ENCODE measurements at regions not wholly inside any gene's neighbourhood (a gene's known extent, or its start where the extent isn't known, plus 50 kb on each side); places are given as distances from the start of the nearest gene placed in this dataset.
"Not testable (repeated sequence)": the region's sequence is repeated elsewhere in the genome, so short reads cannot be mapped to it uniquely, and the experiment has no call there.

DNA sequence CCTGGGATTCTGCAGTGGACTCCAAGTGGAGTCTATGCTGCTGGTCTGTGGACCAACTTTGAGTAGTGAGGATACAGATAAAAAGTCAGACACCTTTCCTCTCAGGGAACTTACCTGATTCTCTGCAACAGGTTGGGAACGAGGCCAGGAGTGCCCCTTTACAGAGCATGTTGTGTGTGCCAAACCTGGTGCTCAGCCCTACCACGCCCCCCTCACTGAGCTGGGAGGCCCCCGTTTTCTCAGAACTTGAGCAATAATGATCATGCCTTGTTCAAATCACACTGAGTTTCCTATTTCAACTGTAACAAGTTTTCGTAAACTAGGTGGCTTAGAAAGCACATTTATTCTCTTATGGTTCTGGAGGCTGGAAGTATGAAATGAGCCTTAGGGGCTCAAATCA lies 182.0 kb downstream of the COPRS start:
- Mint-ChIP-seq H3K27me3 (peaks cover 17 to 52% (median 33%) of the 10 kb centered on the region in 5 donors), H3K36me3 (peaks cover 0 to 6% (median 0%) of the 10 kb centered on the region in 5 donors), H3K4me3 (no peak overlapping the region), H3K9me3 (peaks cover 0 to 5% (median 0%) of the 10 kb centered on the region in 11 donors), H3K4me1 (peaks cover 0 to 8% (median 0%) of the 10 kb centered on the region in 7 donors), H3K27ac (no peak overlapping the region)
- H3K27me3 ChIP-seq (ENCODE audit: control insufficient read depth in 2 of 2, insufficient read depth in 2 of 2, low read length in 2 of 2) = peaks cover 0 to 4% of the 10 kb centered on the region in 2 donors
- H3K4me3 ChIP-seq (ENCODE audit: low read length) = no peak overlapping the region
- H3K4me1 ChIP-seq (ENCODE audit: control insufficient read depth in 2 of 2, insufficient read depth in 2 of 2, low read length in 2 of 2) = no peaks in the 10 kb centered on the region
- DNase-seq (no peak), ATAC-seq (no peak)
- CTCF ChIA-PET = no interaction called here
- H3K9me3 ChIP-seq (ENCODE audit: control insufficient read depth in 2 of 3, low read length in 3 of 3) = no peaks in the 10 kb centered on the region
- H3K27ac ChIP-seq (ENCODE audit: low read depth, low read length) = no peak overlapping the region
- no peaks in the 10 kb centered on the region for H3K36me3 ChIP-seq (ENCODE audit: control insufficient read depth in 2 of 3, insufficient read depth in 3 of 3, low read length in 3 of 3)
- intact Hi-C loops (cut with micrococcal nuclease) = no loop called here
- POLR2A ChIA-PET = no interaction called here

DNA sequence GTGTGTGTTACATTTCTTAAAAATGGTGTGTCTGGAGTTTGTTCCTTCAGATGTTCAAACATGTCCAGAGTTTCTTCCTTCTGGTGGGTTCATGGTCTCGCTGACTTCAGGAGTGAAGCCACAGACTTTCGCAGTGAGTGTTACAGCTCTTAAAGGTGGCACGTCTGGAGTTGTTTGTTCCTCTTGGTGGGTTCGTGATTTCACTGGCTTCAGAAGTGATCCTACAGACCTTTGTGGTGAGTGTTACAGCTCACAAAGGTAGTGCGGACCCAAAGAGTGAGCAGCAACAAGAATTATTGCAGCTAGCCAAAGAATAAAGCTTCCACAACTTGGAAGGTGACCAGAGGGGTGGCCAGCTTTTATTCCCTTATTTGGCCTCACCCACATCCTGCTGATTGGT lies 183.7 kb downstream of the COPRS start:
- DNase-seq; H3K36me3 Mint-ChIP-seq; CTCF ChIA-PET; H3K36me3 ChIP-seq (ENCODE audit: control insufficient read depth in 2 of 3, insufficient read depth in 3 of 3, low read length in 3 of 3); H3K4me1 ChIP-seq (ENCODE audit: control insufficient read depth in 2 of 2, insufficient read depth in 2 of 2, low read length in 2 of 2); H3K9me3 Mint-ChIP-seq; intact Hi-C loops (cut with micrococcal nuclease); POLR2A ChIA-PET; H3K9me3 ChIP-seq (ENCODE audit: control insufficient read depth in 2 of 3, low read length in 3 of 3); H3K4me3 ChIP-seq (ENCODE audit: low read length); ATAC-seq; H3K27ac Mint-ChIP-seq; H3K4me3 Mint-ChIP-seq; H3K27me3 ChIP-seq (ENCODE audit: control insufficient read depth in 2 of 2, insufficient read depth in 2 of 2, low read length in 2 of 2); H3K27ac ChIP-seq (ENCODE audit: low read depth, low read length): not testable (repeated sequence)
- H3K27me3 Mint-ChIP-seq = peaks cover 16 to 59% (median 39%) of the 10 kb centered on the region in 5 donors
- peaks cover 0 to 11% (median 0%) of the 10 kb centered on the region in 7 donors for H3K4me1 Mint-ChIP-seq

DNA sequence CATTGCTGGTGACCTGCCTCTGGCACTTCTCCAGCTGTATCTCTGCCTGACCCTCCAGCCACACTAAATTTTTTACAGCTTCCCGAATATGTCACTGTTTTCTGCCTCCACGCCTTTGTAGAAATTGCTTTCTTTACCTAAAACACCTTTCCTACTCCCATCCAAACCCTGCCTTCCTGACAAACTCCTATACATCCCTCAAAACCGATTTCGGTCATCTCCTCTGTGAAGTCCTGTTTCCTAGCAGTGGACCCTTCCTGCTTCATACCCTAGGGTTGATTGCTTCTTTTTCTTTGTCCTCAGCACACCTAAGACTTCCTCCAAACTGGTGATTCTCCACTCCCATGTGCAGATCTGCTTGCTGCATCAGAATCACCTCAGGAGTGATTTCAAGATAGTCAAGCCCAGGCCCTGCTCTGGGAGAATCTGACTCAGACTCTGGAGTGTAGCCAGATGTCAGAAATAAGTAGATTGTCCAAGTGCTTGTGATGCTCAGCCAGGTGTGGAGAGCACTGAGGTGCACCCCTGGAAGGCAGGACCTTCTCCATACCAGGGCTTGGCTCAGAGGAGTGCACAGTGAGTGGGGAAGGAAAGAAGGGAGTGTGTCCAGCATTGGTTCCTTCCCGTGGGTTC lies 184.2 kb downstream of the COPRS start:
- Histone ChIP-seq H3K4me3 (ENCODE audit: low read length) (no peak overlapping the region), H3K4me1 (ENCODE audit: control insufficient read depth in 2 of 2, insufficient read depth in 2 of 2, low read length in 2 of 2) (no peaks in the 10 kb centered on the region), H3K36me3 (ENCODE audit: control insufficient read depth in 2 of 3, insufficient read depth in 3 of 3, low read length in 3 of 3) (no peaks in the 10 kb centered on the region), H3K27ac (ENCODE audit: low read depth, low read length) (no peak overlapping the region), H3K9me3 (ENCODE audit: control insufficient read depth in 2 of 3, low read length in 3 of 3) (no peaks in the 10 kb centered on the region), H3K27me3 (ENCODE audit: control insufficient read depth in 2 of 2, insufficient read depth in 2 of 2, low read length in 2 of 2) (peaks cover 0 to 4% of the 10 kb centered on the region in 2 donors)
- peaks cover 0 to 6% (median 0%) of the 10 kb centered on the region in 7 donors for H3K4me1 Mint-ChIP-seq
- H3K27me3 Mint-ChIP-seq = peaks cover 13 to 56% (median 37%) of the 10 kb centered on the region in 5 donors
- ATAC-seq = no peak
- ChIA-PET POLR2A (no interaction called here), CTCF (no interaction called here)
- intact Hi-C loops (cut with micrococcal nuclease) = no loop called here
- no peak for DNase-seq
- peaks cover 0 to 6% (median 0%) of the 10 kb centered on the region in 5 donors for H3K36me3 Mint-ChIP-seq
- no peak overlapping the region for H3K27ac Mint-ChIP-seq
- peaks cover 0 to 9% (median under 1%) of the 10 kb centered on the region in 11 donors for H3K9me3 Mint-ChIP-seq
- no peak overlapping the region for H3K4me3 Mint-ChIP-seq

DNA sequence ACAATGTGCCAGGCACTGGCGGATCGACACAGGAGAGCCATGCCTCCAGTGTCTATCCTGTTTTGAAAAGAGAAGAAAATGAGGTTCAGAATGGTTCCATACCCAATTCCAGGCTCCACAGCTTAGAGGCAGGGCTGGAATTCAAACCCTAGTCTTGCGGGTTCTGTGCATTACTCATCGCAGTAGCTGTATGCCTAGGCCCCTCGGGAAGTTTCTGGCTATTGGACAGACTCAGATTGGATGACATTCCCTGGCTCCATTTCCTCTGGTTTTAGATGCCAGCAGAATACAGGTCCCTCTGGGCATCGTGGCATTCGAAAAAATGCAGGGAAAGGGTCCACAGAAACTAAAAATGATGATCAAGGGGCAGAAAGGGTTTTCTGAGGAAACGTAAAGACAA lies 184.7 kb downstream of the COPRS start:
- H3K27ac ChIP-seq (ENCODE audit: low read depth, low read length) = no peak overlapping the region
- no peak overlapping the region for H3K27ac Mint-ChIP-seq
- H3K36me3 Mint-ChIP-seq = peaks cover 0 to 6% (median 0%) of the 10 kb centered on the region in 5 donors
- H3K4me1 Mint-ChIP-seq = peaks cover 0 to 6% (median 0%) of the 10 kb centered on the region in 7 donors
- peaks cover 14 to 56% (median 42%) of the 10 kb centered on the region in 5 donors for H3K27me3 Mint-ChIP-seq
- no peak overlapping the region for H3K4me3 Mint-ChIP-seq
- intact Hi-C loops (cut with micrococcal nuclease) = no loop called here
- H3K36me3 ChIP-seq (ENCODE audit: control insufficient read depth in 2 of 3, insufficient read depth in 3 of 3, low read length in 3 of 3) = no peaks in the 10 kb centered on the region
- no peaks in the 10 kb centered on the region for H3K9me3 ChIP-seq (ENCODE audit: control insufficient read depth in 2 of 3, low read length in 3 of 3)
- peaks cover 0 to 4% of the 10 kb centered on the region in 2 donors for H3K27me3 ChIP-seq (ENCODE audit: control insufficient read depth in 2 of 2, insufficient read depth in 2 of 2, low read length in 2 of 2)
- ATAC-seq = no peak
- POLR2A ChIA-PET = no interaction called here
- no peak for DNase-seq
- no peak overlapping the region for H3K4me3 ChIP-seq (ENCODE audit: low read length)
- CTCF ChIA-PET = no interaction called here
- H3K4me1 ChIP-seq (ENCODE audit: control insufficient read depth in 2 of 2, insufficient read depth in 2 of 2, low read length in 2 of 2) = no peaks in the 10 kb centered on the region
- H3K9me3 Mint-ChIP-seq = peaks cover 0 to 12% (median 6%) of the 10 kb centered on the region in 11 donors

DNA sequence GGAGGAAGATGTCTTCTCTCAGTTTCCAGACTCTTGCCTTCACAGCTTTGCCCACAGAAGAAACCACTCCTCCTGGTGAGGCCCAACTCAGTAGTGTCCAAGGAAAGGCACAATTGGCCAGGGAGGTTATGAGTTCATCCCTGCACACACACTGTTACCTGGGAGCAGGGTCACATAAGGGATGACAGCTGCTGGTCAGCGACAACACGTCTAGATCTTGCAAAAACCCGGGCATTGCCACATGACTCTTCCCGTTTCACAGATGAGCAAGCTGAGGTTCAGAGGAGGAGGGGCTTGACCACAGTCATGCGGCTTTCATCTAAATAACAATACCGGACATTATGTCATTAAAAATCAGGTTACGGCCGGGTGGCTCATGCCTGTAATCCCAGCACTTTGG lies 186.0 kb downstream of the COPRS start:
- no peak for DNase-seq
- peaks cover 0 to 4% of the 10 kb centered on the region in 2 donors for H3K27me3 ChIP-seq (ENCODE audit: control insufficient read depth in 2 of 2, insufficient read depth in 2 of 2, low read length in 2 of 2)
- H3K27me3 Mint-ChIP-seq = peaks cover 22 to 61% (median 53%) of the 10 kb centered on the region in 5 donors
- intact Hi-C loops (cut with micrococcal nuclease) = no loop called here
- no peak overlapping the region for H3K27ac Mint-ChIP-seq
- ChIA-PET CTCF (no interaction called here), POLR2A (no interaction called here)
- ATAC-seq = no peak
- no peaks in the 10 kb centered on the region for H3K4me1 ChIP-seq (ENCODE audit: control insufficient read depth in 2 of 2, insufficient read depth in 2 of 2, low read length in 2 of 2)
- H3K9me3 ChIP-seq (ENCODE audit: control insufficient read depth in 2 of 3, low read length in 3 of 3) = no peaks in the 10 kb centered on the region
- H3K9me3 Mint-ChIP-seq = peaks cover 0 to 17% (median 8%) of the 10 kb centered on the region in 11 donors
- H3K4me3 Mint-ChIP-seq = no peak overlapping the region
- H3K4me1 Mint-ChIP-seq = peaks cover 0 to 6% (median 0%) of the 10 kb centered on the region in 7 donors
- peaks cover 0 to 10% (median 0%) of the 10 kb centered on the region in 5 donors for H3K36me3 Mint-ChIP-seq
- no peak overlapping the region for H3K4me3 ChIP-seq (ENCODE audit: low read length)
- H3K36me3 ChIP-seq (ENCODE audit: control insufficient read depth in 2 of 3, insufficient read depth in 3 of 3, low read length in 3 of 3) = no peaks in the 10 kb centered on the region
- no peak overlapping the region for H3K27ac ChIP-seq (ENCODE audit: low read depth, low read length)

DNA sequence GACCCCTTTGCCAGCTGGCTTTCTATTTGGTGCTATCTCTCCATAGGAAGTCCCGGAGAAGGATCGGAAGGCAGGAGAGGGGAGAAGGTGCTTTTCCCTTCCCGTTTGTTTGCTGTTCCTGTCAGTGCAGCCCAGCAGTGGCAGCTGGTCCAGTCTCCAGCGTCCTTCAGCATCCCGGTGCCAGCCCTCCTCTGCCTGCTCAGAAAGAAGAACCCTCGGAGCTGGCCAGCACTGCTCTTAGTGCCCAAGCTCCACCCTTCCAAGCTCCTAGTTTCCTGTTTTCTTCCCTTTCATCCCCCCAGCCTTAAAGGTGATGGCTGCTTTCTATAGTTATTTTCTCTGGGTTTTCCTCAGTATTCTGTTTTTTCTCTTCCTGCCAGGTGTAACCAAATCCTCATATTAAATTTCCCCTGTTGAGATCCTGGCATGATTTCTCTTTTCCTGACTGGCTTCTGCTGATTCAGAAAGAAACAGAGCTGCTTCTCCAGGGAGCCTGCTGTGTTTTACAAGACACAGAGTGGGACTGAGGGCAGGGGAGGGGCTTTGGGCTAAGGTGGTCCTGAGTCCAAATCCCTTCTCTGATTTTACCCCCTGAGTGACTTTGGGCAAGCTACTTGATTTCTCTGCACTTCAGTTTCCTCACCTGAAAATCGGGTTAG lies 186.8 kb downstream of the COPRS start:
- intact Hi-C loops (cut with micrococcal nuclease) = no loop called here
- Mint-ChIP-seq H3K4me1 (peaks cover 0 to 6% (median 0%) of the 10 kb centered on the region in 7 donors), H3K4me3 (no peak overlapping the region), H3K27ac (no peak overlapping the region), H3K9me3 (peaks cover 0 to 20% (median 11%) of the 10 kb centered on the region in 11 donors), H3K36me3 (peaks cover 0 to 10% (median 0%) of the 10 kb centered on the region in 5 donors), H3K27me3 (peaks cover 23 to 60% (median 49%) of the 10 kb centered on the region in 5 donors)
- no peaks in the 10 kb centered on the region for H3K4me1 ChIP-seq (ENCODE audit: control insufficient read depth in 2 of 2, insufficient read depth in 2 of 2, low read length in 2 of 2)
- ChIA-PET CTCF (no interaction called here), POLR2A (no interaction called here)
- no peak overlapping the region for H3K4me3 ChIP-seq (ENCODE audit: low read length)
- ATAC-seq (no peak), DNase-seq (no peak)
- no peaks in the 10 kb centered on the region for H3K36me3 ChIP-seq (ENCODE audit: control insufficient read depth in 2 of 3, insufficient read depth in 3 of 3, low read length in 3 of 3)
- no peak overlapping the region for H3K27ac ChIP-seq (ENCODE audit: low read depth, low read length)
- no peaks in the 10 kb centered on the region for H3K9me3 ChIP-seq (ENCODE audit: control insufficient read depth in 2 of 3, low read length in 3 of 3)
- H3K27me3 ChIP-seq (ENCODE audit: control insufficient read depth in 2 of 2, insufficient read depth in 2 of 2, low read length in 2 of 2) = peaks cover 0 to 4% of the 10 kb centered on the region in 2 donors

DNA sequence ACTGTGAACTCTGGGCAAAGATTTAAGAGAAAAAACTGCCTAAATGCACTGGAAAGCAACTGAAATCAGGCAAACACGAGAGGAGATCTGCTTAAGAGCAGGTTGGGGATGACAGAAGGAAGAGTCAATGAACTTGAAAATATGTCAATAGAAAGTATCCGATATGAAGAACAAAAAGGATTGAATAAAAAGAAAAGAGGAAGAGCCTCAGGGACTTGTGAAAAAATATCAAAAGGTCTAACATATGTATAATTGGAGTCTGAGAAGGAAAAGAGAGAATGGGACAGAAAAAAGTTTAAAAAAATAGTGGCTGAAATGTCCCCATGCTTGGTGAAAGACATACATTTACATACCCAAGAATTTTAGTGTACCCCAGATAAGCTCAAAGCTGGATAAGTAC lies 195.5 kb downstream of the COPRS start:
- Mint-ChIP-seq H3K4me1 (peaks cover 0 to 5% (median 0%) of the 10 kb centered on the region in 7 donors), H3K27ac (no peak overlapping the region), H3K9me3 (peaks cover 15 to 54% (median 32%) of the 10 kb centered on the region in 11 donors), H3K4me3 (no peak overlapping the region), H3K36me3 (peaks cover 0 to 18% (median 11%) of the 10 kb centered on the region in 5 donors), H3K27me3 (peaks cover 16 to 36% (median 27%) of the 10 kb centered on the region in 5 donors)
- no peak for DNase-seq
- no peak for ATAC-seq
- intact Hi-C loops (cut with micrococcal nuclease) = no loop called here
- Histone ChIP-seq H3K27ac (ENCODE audit: low read depth, low read length) (no peak overlapping the region), H3K9me3 (ENCODE audit: control insufficient read depth in 2 of 3, low read length in 3 of 3) (peaks cover 0 to 16% (median 0%) of the 10 kb centered on the region in 3 experiments), H3K36me3 (ENCODE audit: control insufficient read depth in 2 of 3, insufficient read depth in 3 of 3, low read length in 3 of 3) (no peaks in the 10 kb centered on the region), H3K27me3 (ENCODE audit: control insufficient read depth in 2 of 2, insufficient read depth in 2 of 2, low read length in 2 of 2) (no peaks in the 10 kb centered on the region), H3K4me1 (ENCODE audit: control insufficient read depth in 2 of 2, insufficient read depth in 2 of 2, low read length in 2 of 2) (no peaks in the 10 kb centered on the region), H3K4me3 (ENCODE audit: low read length) (no peak overlapping the region)
- CTCF ChIA-PET = no interaction called here
- POLR2A ChIA-PET = no interaction called here

All from naive thymus-derived CD4-positive, alpha-beta T cell (primary cell).